ENCODE measurements at regions not wholly inside any gene's neighbourhood (a gene's known extent, or its start where the extent isn't known, plus 50 kb on each side); places are given as distances from the start of the nearest gene placed in this dataset.

GRCh38 chr3:147924755-147925154 lies 515.6 kb downstream of the ZIC1 start:
- 70 to 80% methylated on average over 1 of the region's 1 CpG for WGBS, 2 donors (ENCODE audit: low coverage in 1 of 2)
- TF ChIP-seq CTCF (IDR thresholded peaks at IDR 0.05) (no peak), POLR2A (IDR thresholded peaks at IDR 0.05) (no peak), POLR2AphosphoS5 (IDR thresholded peaks at IDR 0.05) (no peak), EP300 (IDR thresholded peaks at IDR 0.05) (no peak)
- no peaks in the 10 kb centered on the region for H3K36me3 ChIP-seq
- H3K27me3 ChIP-seq = no peaks in the 10 kb centered on the region
- H3K9me3 ChIP-seq = no peaks in the 10 kb centered on the region
- H3K4me3 ChIP-seq = no peak overlapping the region
- H3K27ac ChIP-seq = no peak overlapping the region
- no peak for ATAC-seq
- no peaks in the 10 kb centered on the region for H3K4me1 ChIP-seq

DNA sequence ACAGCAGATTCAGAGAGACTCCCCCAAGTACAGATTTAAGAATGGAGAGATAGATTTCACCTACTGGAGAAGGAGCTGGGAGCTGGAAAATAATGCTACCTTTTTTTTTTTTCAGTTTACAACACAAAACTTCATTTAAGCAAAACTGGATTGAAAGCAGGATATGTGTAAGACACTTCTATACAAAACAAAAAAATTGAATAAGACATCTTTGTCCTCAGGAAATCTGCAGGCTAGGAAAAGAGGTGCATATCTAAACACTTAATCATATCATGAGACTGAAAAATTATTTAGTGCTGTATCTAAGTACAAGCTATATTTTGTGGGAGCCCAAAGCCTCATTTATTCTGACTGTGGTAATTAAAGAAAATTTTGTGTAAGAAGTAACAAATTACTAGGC lies 516.1 kb downstream of the ZIC1 start:
- ATAC-seq = no peak
- TF ChIP-seq POLR2A (IDR thresholded peaks at IDR 0.05) = no peak
- TF ChIP-seq EP300 (IDR thresholded peaks at IDR 0.05) = no peak
- no peak for TF ChIP-seq CTCF (IDR thresholded peaks at IDR 0.05)
- TF ChIP-seq POLR2AphosphoS5 (IDR thresholded peaks at IDR 0.05) = no peak
- no peaks in the 10 kb centered on the region for H3K9me3 ChIP-seq
- no peak overlapping the region for H3K4me3 ChIP-seq
- no peak overlapping the region for H3K27ac ChIP-seq
- no peaks in the 10 kb centered on the region for H3K36me3 ChIP-seq
- no peaks in the 10 kb centered on the region for H3K27me3 ChIP-seq
- no peaks in the 10 kb centered on the region for H3K4me1 ChIP-seq

- no peak for ATAC-seq
- no peak for TF ChIP-seq POLR2A (IDR thresholded peaks at IDR 0.05)
- no peak for TF ChIP-seq CTCF (IDR thresholded peaks at IDR 0.05)
- TF ChIP-seq EP300 (IDR thresholded peaks at IDR 0.05) = no peak
- no peak for TF ChIP-seq POLR2AphosphoS5 (IDR thresholded peaks at IDR 0.05)
- Histone ChIP-seq H3K4me1 (no peaks in the 10 kb centered on the region), H3K27me3 (no peaks in the 10 kb centered on the region), H3K36me3 (no peaks in the 10 kb centered on the region), H3K4me3 (no peak overlapping the region), H3K9me3 (no peaks in the 10 kb centered on the region), H3K27ac (no peak overlapping the region)
- 39 to 41% methylated on average over 3 to 4 of the region's 4 CpGs for whole genome bisulfite sequencing, 2 donors (ENCODE audit: low coverage in 1 of 2)
These were observed 521.2 kb downstream of the ZIC1 start for GRCh38 chr3:147930232-147930807.

DNA sequence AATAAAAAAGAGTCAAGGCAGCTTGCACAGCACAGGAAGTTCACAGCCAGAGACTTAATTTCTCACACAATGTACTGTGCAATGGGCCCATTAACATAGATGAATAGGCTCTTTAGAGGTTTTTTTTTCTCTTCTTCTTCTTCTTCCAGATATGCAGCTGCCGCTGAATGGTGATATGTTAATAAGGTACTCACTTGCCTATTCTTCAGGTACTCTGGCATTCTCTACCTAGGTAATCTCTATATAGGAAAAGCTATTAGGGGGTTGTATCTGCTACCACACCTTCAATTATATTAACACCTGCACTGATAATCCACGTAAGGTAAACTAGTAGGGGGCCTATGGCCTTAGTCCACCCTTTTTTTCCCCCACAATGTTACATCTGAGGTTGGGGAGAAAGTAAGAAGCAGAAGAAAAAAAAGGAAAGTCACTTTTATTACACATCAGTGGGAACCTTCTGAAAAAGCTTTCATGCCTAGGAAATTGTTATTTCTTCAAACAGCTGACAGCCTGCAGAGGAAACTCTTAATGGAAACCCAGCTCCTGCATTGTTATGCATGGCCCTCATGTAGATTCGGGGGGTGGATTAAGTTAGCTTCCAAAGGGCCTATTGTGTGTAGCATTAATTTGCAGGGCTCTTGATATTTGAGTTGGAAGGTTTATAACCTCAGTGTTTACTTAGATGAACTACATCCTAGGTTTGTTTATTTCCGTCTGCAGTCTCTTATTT lies 525.5 kb downstream of the ZIC1 start:
- Histone ChIP-seq H3K27me3 (no peaks in the 10 kb centered on the region), H3K4me1 (no peaks in the 10 kb centered on the region), H3K27ac (no peak overlapping the region), H3K4me3 (no peak overlapping the region), H3K36me3 (no peaks in the 10 kb centered on the region), H3K9me3 (no peaks in the 10 kb centered on the region)
- ATAC-seq = no peak
- 61 to 83% methylated on average over 4 of the region's 4 CpGs for WGBS, 2 donors (ENCODE audit: low coverage in 1 of 2)
- TF ChIP-seq POLR2A (IDR thresholded peaks at IDR 0.05) = no peak
- TF ChIP-seq CTCF (IDR thresholded peaks at IDR 0.05) = no peak
- no peak for TF ChIP-seq POLR2AphosphoS5 (IDR thresholded peaks at IDR 0.05)
- TF ChIP-seq EP300 (IDR thresholded peaks at IDR 0.05) = no peak

DNA sequence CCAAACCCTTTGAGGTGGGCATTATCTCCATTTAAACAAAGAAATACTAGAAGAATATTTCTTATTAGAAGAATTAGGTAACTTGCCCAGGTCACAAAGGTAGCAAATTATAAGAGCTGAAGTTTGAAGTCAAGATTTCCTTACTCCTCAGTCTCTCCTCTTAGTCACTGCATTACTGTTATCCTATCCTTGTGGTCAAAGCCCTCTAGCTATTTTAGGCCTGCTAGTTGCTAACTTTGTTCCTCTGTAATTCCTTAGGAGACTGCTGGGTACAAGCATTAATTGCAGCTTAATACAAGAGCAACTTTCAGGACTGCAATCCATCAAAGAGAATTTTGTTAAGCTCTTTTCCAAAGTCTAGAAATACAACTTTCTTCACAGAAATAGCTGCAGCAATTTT lies 528.2 kb downstream of the ZIC1 start:
- TF ChIP-seq EP300 (IDR thresholded peaks at IDR 0.05) = no peak
- TF ChIP-seq CTCF (IDR thresholded peaks at IDR 0.05) = no peak
- TF ChIP-seq POLR2A (IDR thresholded peaks at IDR 0.05) = no peak
- TF ChIP-seq POLR2AphosphoS5 (IDR thresholded peaks at IDR 0.05) = no peak
- Histone ChIP-seq H3K4me1 (no peaks in the 10 kb centered on the region), H3K4me3 (no peak overlapping the region), H3K9me3 (no peaks in the 10 kb centered on the region), H3K27ac (no peak overlapping the region), H3K27me3 (no peaks in the 10 kb centered on the region), H3K36me3 (no peaks in the 10 kb centered on the region)
- ATAC-seq = no peak

All from gastroesophageal sphincter (tissue), 4 donors.